PC-9 (cell line): ENCODE measurements at regions not wholly inside any gene's neighbourhood (a gene's known extent, or its start where the extent isn't known, plus 50 kb on each side); places are given as distances from the start of the nearest gene placed in this dataset.

ENCODE experiments used
- BruUV-seq: library from RNA; stranded (reverse); fragments of 400-500 nt; replicated peaks from 2 replicates; lab custom pipeline; 2021; lab: Mats Ljungman, UMichigan
- CTCF ChIA-PET: fragments of 300-600 bp; sonication (Branson Sonifier 250); formaldehyde crosslinking; loops from one replicate; lab custom pipeline; 2022; ENCODE audit warnings: antibody characterized with exemption; lab: Charles Lee
- POLR2A ChIA-PET: fragments of 300-600 bp; sonication (Branson Sonifier 250); formaldehyde crosslinking; loops from one replicate; lab custom pipeline; 2022; ENCODE audit warnings: antibody characterized with exemption; ENCODE audit not compliant: unreplicated experiment; lab: Charles Lee
- DNase-seq, 2 experiments: peaks; one replicate each; pipeline versions ENCODE4 v3.0.0 to v3.0.0-alpha.2; 2015 to 2022; ENCODE audit warnings: mixed read lengths in 1 of 2
- H2AFZ ChIP-seq: fragments of 200-600 bp; sonication (generic); 2 replicates; pipeline ENCODE4 v1.8.1; 2017; ENCODE audit warnings: antibody characterized with exemption
- H3F3A ChIP-seq: fragments of 200-600 bp; sonication (generic); 2 replicates; pipeline ENCODE4 v1.8.1; 2017; ENCODE audit warnings: antibody characterized with exemption, mild to moderate bottlenecking, low read depth; ENCODE audit not compliant: insufficient read depth
- H3K27ac ChIP-seq: fragments of 200-600 bp; sonication (generic); 2 replicates; pipeline ENCODE4 v1.6.1; 2016; ENCODE audit warnings: mixed run types
- H3K27me3 ChIP-seq: fragments of 200-600 bp; sonication (generic); 2 replicates; pipeline ENCODE4 v1.6.1; 2016; ENCODE audit warnings: low read depth, mixed run types; ENCODE audit not compliant: insufficient read depth
- H3K36me3 ChIP-seq: fragments of 200-600 bp; sonication (generic); 2 replicates; pipeline ENCODE4 v1.6.1; 2016; ENCODE audit warnings: low read depth, mixed run types
- H3K4me1 ChIP-seq: fragments of 200-600 bp; sonication (generic); replicated peaks from 2 replicates; pipeline ENCODE4 v1.6.1; 2016; ENCODE audit warnings: mixed run types; ENCODE audit not compliant: insufficient read depth
- H3K4me2 ChIP-seq: fragments of 200-600 bp; sonication (generic); 2 replicates; pipeline ENCODE4 v1.6.1; 2017; ENCODE audit warnings: mixed run types
- H3K4me3 ChIP-seq: fragments of 200-600 bp; sonication (generic); 2 replicates; pipeline ENCODE4 v1.6.1; 2016; ENCODE audit warnings: mixed run types
- H3K79me2 ChIP-seq: fragments of 200-600 bp; sonication (generic); 2 replicates; pipeline ENCODE4 v1.6.1; 2017; ENCODE audit warnings: low read depth, mixed run types
- H3K9me2 ChIP-seq: fragments of 200-600 bp; sonication (generic); 2 replicates; pipeline ENCODE4 v1.8.1; 2017; ENCODE audit warnings: mild to moderate bottlenecking; ENCODE audit not compliant: insufficient read depth
- H3K9me3 ChIP-seq: fragments of 200-600 bp; sonication (generic); 2 replicates; pipeline ENCODE4 v1.8.1; 2016; ENCODE audit warnings: low read depth; ENCODE audit not compliant: insufficient read depth
- H4K20me1 ChIP-seq: fragments of 200-600 bp; sonication (generic); 2 replicates; pipeline ENCODE4 v1.8.1; 2017; ENCODE audit not compliant: insufficient read depth
- CTCF ChIP-seq: fragments of 200-600 bp; sonication (generic); conservative IDR thresholded peaks from 2 replicates; pipeline ENCODE4 v1.6.1; 2017; ENCODE audit warnings: mixed run types, antibody characterized with exemption, mild to moderate bottlenecking, moderate library complexity
- EZH2 ChIP-seq: fragments of 200-600 bp; sonication (generic); IDR thresholded peaks from 2 replicates; pipeline ENCODE4 v1.8.0; 2017; ENCODE audit warnings: antibody characterized with exemption, low read depth
- intact Hi-C: fragments of 100-400 bp; cut with micrococcal nuclease; formaldehyde crosslinking; loops from one replicate; pipeline ENCODE4 v1.10.0; 2022; ENCODE audit not compliant: unreplicated experiment

DNA sequence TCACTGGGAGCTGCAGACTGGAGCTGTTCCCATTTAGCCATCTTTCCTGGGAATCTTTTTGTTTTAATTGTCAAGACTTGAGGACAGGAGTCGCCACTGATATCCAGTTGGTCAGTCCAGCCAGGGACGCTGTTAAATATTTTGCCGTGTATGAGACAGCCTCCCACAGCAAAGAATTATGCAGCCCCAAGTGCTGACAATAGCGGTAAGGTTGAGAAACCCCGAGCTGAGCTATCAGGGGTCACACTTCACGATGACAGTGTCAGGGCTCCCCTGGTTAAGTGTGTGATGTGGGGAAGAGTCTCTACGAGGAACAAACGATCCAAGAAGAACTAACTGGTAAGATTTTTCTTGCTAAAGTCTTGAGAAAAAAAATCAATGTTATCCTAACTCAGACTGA lies 372.0 kb upstream of the MPDZ start:
- no TSS peak for BruUV-seq
- CTCF ChIA-PET = no interaction called here

DNA sequence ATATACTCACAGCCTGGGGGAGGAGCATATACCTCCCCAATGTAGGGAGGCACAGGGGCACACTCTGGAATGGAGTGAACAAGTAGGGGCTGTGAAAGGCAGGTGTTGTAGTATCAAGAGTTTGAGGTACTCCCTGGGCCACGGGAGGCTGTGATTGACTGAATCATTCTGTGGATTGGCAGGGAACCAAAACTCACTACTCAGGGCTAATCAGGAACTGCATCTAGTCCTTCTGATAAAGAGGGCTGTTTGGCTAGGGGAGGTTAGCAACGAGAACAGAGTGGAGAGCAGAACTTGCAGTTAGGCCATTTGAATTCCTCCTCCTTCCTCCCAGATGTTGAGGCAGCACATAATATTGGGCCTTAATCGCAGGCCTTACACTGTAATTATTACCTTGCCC lies 369.2 kb upstream of the MPDZ start:
- ChIA-PET CTCF (no interaction called here), POLR2A (no interaction called here)
- Histone ChIP-seq H3K36me3 (no peaks in the 10 kb centered on the region), H4K20me1 (no peaks in the 10 kb centered on the region), H3K4me3 (no peak overlapping the region), H3K9me2 (no peaks in the 10 kb centered on the region), H2AFZ (no peak overlapping the region), H3K79me2 (no peaks in the 10 kb centered on the region), H3K4me2 (no peak overlapping the region), H3K27me3 (no peaks in the 10 kb centered on the region), H3K4me1 (no peaks in the 10 kb centered on the region), H3F3A (no peaks in the 10 kb centered on the region), H3K9me3 (no peaks in the 10 kb centered on the region), H3K27ac (no peak overlapping the region)
- intact Hi-C loops = no loop called here
- no peak for TF ChIP-seq EZH2
- TF ChIP-seq CTCF = no peak
- BruUV-seq = no TSS peak
- DNase-seq = no peak

More for the DNA sequence above, 372.0 kb upstream of the MPDZ start:
- H3F3A ChIP-seq = no peaks in the 10 kb centered on the region
- intact Hi-C loops = no loop called here
- no peaks in the 10 kb centered on the region for H3K4me1 ChIP-seq
- H3K27me3 ChIP-seq = no peaks in the 10 kb centered on the region
- H3K79me2 ChIP-seq = no peaks in the 10 kb centered on the region
- no peak overlapping the region for H2AFZ ChIP-seq
- H3K9me3 ChIP-seq = no peaks in the 10 kb centered on the region
- no peak for TF ChIP-seq EZH2
- TF ChIP-seq CTCF = no peak
- no peaks in the 10 kb centered on the region for H4K20me1 ChIP-seq
- DNase-seq = no peak
- no peaks in the 10 kb centered on the region for H3K36me3 ChIP-seq
- H3K4me3 ChIP-seq = no peak overlapping the region
- no peaks in the 10 kb centered on the region for H3K9me2 ChIP-seq
- H3K27ac ChIP-seq = no peak overlapping the region
- POLR2A ChIA-PET = interaction anchor here (0.7 kb wide), 1 partner anchor 9 kb away, joined by 6 read pairs; no protein-coding TSS in a partner anchor
- H3K4me2 ChIP-seq = no peak overlapping the region

DNA sequence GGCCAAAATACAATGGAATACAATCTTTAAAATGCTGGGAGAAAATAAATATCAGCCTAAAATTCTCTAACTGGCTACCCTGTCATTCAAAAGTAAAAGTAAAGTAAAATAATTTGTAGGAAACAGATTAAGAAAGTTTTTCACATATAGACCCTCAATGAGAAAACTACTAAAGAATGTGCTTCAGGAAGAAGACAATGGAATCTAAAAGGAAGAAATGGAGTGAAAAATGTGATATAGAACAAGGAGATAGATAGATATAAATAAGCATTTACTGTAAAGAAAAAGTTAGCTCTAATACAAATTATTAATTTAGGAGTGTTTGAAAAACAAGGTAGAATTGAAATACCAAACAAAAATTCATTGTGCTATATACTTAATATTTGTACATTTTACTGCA lies 368.6 kb upstream of the MPDZ start:
- H3K27ac ChIP-seq = no peak overlapping the region
- no peak overlapping the region for H3K4me3 ChIP-seq
- no peaks in the 10 kb centered on the region for H3K9me3 ChIP-seq
- no peaks in the 10 kb centered on the region for H3K9me2 ChIP-seq
- H4K20me1 ChIP-seq = no peaks in the 10 kb centered on the region
- CTCF ChIA-PET = no interaction called here
- TF ChIP-seq EZH2 (no peak), CTCF (no peak)
- no peaks in the 10 kb centered on the region for H3K36me3 ChIP-seq
- no peak overlapping the region for H2AFZ ChIP-seq
- no peaks in the 10 kb centered on the region for H3F3A ChIP-seq
- H3K4me1 ChIP-seq = no peaks in the 10 kb centered on the region
- POLR2A ChIA-PET = no interaction called here
- H3K27me3 ChIP-seq = no peaks in the 10 kb centered on the region
- no peaks in the 10 kb centered on the region for H3K79me2 ChIP-seq
- H3K4me2 ChIP-seq = no peak overlapping the region
- DNase-seq = no peak
- BruUV-seq = no TSS peak
- intact Hi-C loops = no loop called here
